GM18867 (cell line): ENCODE measurements at regions not wholly inside any gene's neighbourhood (a gene's known extent, or its start where the extent isn't known, plus 50 kb on each side); places are given as distances from the start of the nearest gene placed in this dataset.

Experiments used
- ATAC-seq: cut with Tn5 transposase; IDR thresholded peaks from one replicate; pipeline ENCODE4 v1.9.1; 2021; ENCODE audit warnings: mild to moderate bottlenecking, moderate library complexity; ENCODE audit not compliant: unreplicated experiment

GRCh38 chr10:33819206-33819605, 484.7 kb upstream of the NRP1 start:
- ATAC-seq: no peak

- ATAC-seq: no peak
Measured at GRCh38 chr10:33818343-33818742, 483.9 kb upstream of the NRP1 start.

- ATAC-seq: no peak
Measured at GRCh38 chr10:33817605-33818004, 483.1 kb upstream of the NRP1 start.

- no peak for ATAC-seq
Measured at GRCh38 chr10:33815776-33816175, 481.3 kb upstream of the NRP1 start.

GRCh38 chr10:33813871-33814270, 479.4 kb upstream of the NRP1 start:
- no peak for ATAC-seq

GRCh38 chr10:33813415-33813814, 478.9 kb upstream of the NRP1 start:
- no peak for ATAC-seq

GRCh38 chr10:33812586-33812985, 478.1 kb upstream of the NRP1 start:
- ATAC-seq: no peak

GRCh38 chr10:33810986-33811385, 476.5 kb upstream of the NRP1 start:
- no peak for ATAC-seq

GRCh38 chr10:33809732-33810131, 475.3 kb upstream of the NRP1 start:
- no peak for ATAC-seq

GRCh38 chr10:33808475-33808874, 474.0 kb upstream of the NRP1 start:
- no peak for ATAC-seq

GRCh38 chr10:33807531-33808359, 473.3 kb upstream of the NRP1 start:
- no peak for ATAC-seq

- ATAC-seq: no peak
Measured at GRCh38 chr10:33805831-33806230, 471.4 kb upstream of the NRP1 start.

GRCh38 chr10:33804584-33804983, 470.1 kb upstream of the NRP1 start:
- ATAC-seq: no peak

- no peak for ATAC-seq
Measured at GRCh38 chr10:33803248-33803647, 468.8 kb upstream of the NRP1 start.

GRCh38 chr10:33802566-33802965, 468.1 kb upstream of the NRP1 start:
- ATAC-seq: no peak

- ATAC-seq: no peak
Measured at GRCh38 chr10:33801705-33802104, 467.2 kb upstream of the NRP1 start.

- ATAC-seq: no peak
Measured at GRCh38 chr10:33800986-33801385, 466.5 kb upstream of the NRP1 start.

GRCh38 chr10:33800545-33800944, 466.1 kb upstream of the NRP1 start:
- ATAC-seq: no peak

GRCh38 chr10:33799944-33800323, 465.5 kb upstream of the NRP1 start:
- ATAC-seq: no peak

GRCh38 chr10:33799281-33799943, 464.9 kb upstream of the NRP1 start:
- ATAC-seq: no peak

GRCh38 chr10:33798754-33799153, 464.3 kb upstream of the NRP1 start:
- ATAC-seq: no peak

- no peak for ATAC-seq
Measured at GRCh38 chr10:33796680-33797079, 462.2 kb upstream of the NRP1 start.
